NCI-H187 (cell line): ENCODE measurements at regions not wholly inside any gene's neighbourhood (a gene's known extent, or its start where the extent isn't known, plus 50 kb on each side); places are given as distances from the start of the nearest gene placed in this dataset.

Experiments
- DNase-seq, 2 experiments: peaks; one replicate each; lab custom pipeline; 2025; lab: John Stamatoyannopoulos, UW

- DNase-seq = no peak
These were observed 368.9 kb downstream of the AACS start for GRCh38 chr12:125434131-125434530.

GRCh38 chr12:125434936-125435443 is 369.8 kb downstream of the AACS start:
- no peak for DNase-seq

- DNase-seq = no peak
These were observed 370.6 kb downstream of the AACS start for GRCh38 chr12:125435871-125436270.

- no peak for DNase-seq
These were observed 371.5 kb downstream of the AACS start for GRCh38 chr12:125436686-125437085.

GRCh38 chr12:125440399-125440798 is 375.2 kb downstream of the AACS start:
- DNase-seq = no peak

GRCh38 chr12:125443341-125443740 is 378.1 kb downstream of the AACS start:
- DNase-seq = no peak

- no peak for DNase-seq
These were observed 386.2 kb downstream of the AACS start for GRCh38 chr12:125451408-125451807.

GRCh38 chr12:125453751-125454150 is 388.5 kb downstream of the AACS start:
- DNase-seq = no peak

- no peak for DNase-seq
These were observed 389.1 kb downstream of the AACS start for GRCh38 chr12:125454291-125454690.

- no peak for DNase-seq
These were observed 389.7 kb downstream of the AACS start for GRCh38 chr12:125454786-125455480.

- no peak for DNase-seq
These were observed 390.3 kb downstream of the AACS start for GRCh38 chr12:125455556-125455955.

- no peak for DNase-seq
These were observed 393.5 kb downstream of the AACS start for GRCh38 chr12:125458552-125459268.

- DNase-seq = no peak
These were observed 396.6 kb downstream of the AACS start for GRCh38 chr12:125461831-125462230.

GRCh38 chr12:125463386-125463785 is 398.2 kb downstream of the AACS start:
- no peak for DNase-seq

- no peak for DNase-seq
These were observed 402.1 kb downstream of the AACS start for GRCh38 chr12:125467363-125467762.

GRCh38 chr12:125469683-125470082 is 404.4 kb downstream of the AACS start:
- no peak for DNase-seq

GRCh38 chr12:125470838-125471783 is 405.9 kb downstream of the AACS start:
- DNase-seq = no peak

GRCh38 chr12:125473501-125473900 is 408.3 kb downstream of the AACS start:
- no peak for DNase-seq

- no peak for DNase-seq
These were observed 422.1 kb downstream of the AACS start for GRCh38 chr12:125487336-125487735.

- DNase-seq = no peak
These were observed 426.3 kb downstream of the AACS start for GRCh38 chr12:125491553-125491952.

- DNase-seq = no peak
These were observed 427.4 kb downstream of the AACS start for GRCh38 chr12:125492354-125493270.
